ENCODE measurements at regions not wholly inside any gene's neighbourhood (a gene's known extent, or its start where the extent isn't known, plus 50 kb on each side); places are given as distances from the start of the nearest gene placed in this dataset.
A peak's percentile ranks its signal among the peaks of the same experiment; 100 is the strongest.

- no peak for DNase-seq
Measured at GRCh38 chr18:27825689-27826088, 351.2 kb downstream of the CDH2 start.

- DNase-seq: no peak
Measured at GRCh38 chr18:27824841-27825681, 351.9 kb downstream of the CDH2 start.

GRCh38 chr18:27824275-27824674 lies 352.7 kb downstream of the CDH2 start:
- no peak for DNase-seq

- no peak for DNase-seq
Measured at GRCh38 chr18:27823053-27823452, 353.9 kb downstream of the CDH2 start.

GRCh38 chr18:27808683-27809082 lies 368.2 kb downstream of the CDH2 start:
- DNase-seq: peak; percentile 87 to 88

GRCh38 chr18:27803957-27804356 lies 373.0 kb downstream of the CDH2 start:
- no peak for DNase-seq

GRCh38 chr18:27797484-27797883 lies 379.4 kb downstream of the CDH2 start:
- DNase-seq: no peak

GRCh38 chr18:27794181-27794926 lies 382.6 kb downstream of the CDH2 start:
- no peak for DNase-seq

- no peak for DNase-seq
Measured at GRCh38 chr18:27793013-27793785, 383.7 kb downstream of the CDH2 start.

GRCh38 chr18:27789406-27789805 lies 387.5 kb downstream of the CDH2 start:
- DNase-seq: no peak

- peak in 1 of 2 experiments; percentile 32 for DNase-seq
Measured at GRCh38 chr18:27787547-27787946, 389.4 kb downstream of the CDH2 start.

GRCh38 chr18:27785815-27786471 lies 391.0 kb downstream of the CDH2 start:
- no peak for DNase-seq

GRCh38 chr18:27780061-27780745 lies 396.7 kb downstream of the CDH2 start:
- DNase-seq: no peak

GRCh38 chr18:27778925-27779324 lies 398.0 kb downstream of the CDH2 start:
- DNase-seq: no peak

GRCh38 chr18:27778441-27778840 lies 398.5 kb downstream of the CDH2 start:
- DNase-seq: peak; percentile 10 to 13

GRCh38 chr18:27772081-27772480 lies 404.8 kb downstream of the CDH2 start:
- no peak for DNase-seq

- DNase-seq: no peak
Measured at GRCh38 chr18:27771571-27771970, 405.4 kb downstream of the CDH2 start.

GRCh38 chr18:27769152-27769551 lies 407.8 kb downstream of the CDH2 start:
- peak; percentile 11 to 38 for DNase-seq

GRCh38 chr18:27763936-27764335 lies 413.0 kb downstream of the CDH2 start:
- DNase-seq: no peak

GRCh38 chr18:27763341-27763740 lies 413.6 kb downstream of the CDH2 start:
- DNase-seq: no peak

GRCh38 chr18:27762054-27762453 lies 414.9 kb downstream of the CDH2 start:
- DNase-seq: no peak

GRCh38 chr18:27752944-27753343 lies 424.0 kb downstream of the CDH2 start:
- DNase-seq: no peak

Data from Kasumi-1 (cell line).